ENCODE measurements at regions not wholly inside any gene's neighbourhood (a gene's known extent, or its start where the extent isn't known, plus 50 kb on each side); places are given as distances from the start of the nearest gene placed in this dataset.
A peak's percentile ranks its signal among the peaks of the same experiment; 100 is the strongest.

DNA sequence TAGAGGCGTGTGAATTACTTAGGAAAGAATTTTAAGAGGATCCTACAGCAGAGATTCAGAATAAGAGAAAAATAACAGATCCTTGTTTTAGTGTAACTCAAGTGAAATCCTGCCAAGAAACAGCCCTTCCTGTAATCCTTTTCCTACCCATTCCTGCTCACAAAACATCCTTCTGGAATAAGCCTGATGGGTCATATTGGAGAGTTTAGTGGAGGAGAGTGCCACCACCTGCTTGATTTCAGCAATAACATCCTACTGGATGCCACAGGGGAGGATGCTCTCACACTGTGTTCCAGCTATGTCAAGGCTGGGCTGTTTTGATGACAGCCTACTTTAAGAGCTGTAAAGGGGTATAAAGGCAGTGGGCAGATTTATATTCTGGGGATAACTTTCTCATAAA lies 54.8 kb upstream of the CCDC178 start:
- H2AFZ ChIP-seq (ENCODE audit: low read depth, low read length) = no peak overlapping the region
- no peaks in the 10 kb centered on the region for H3K79me2 ChIP-seq (ENCODE audit: control insufficient read depth, insufficient read depth, low read length)
- no peaks in the 10 kb centered on the region for H3K9me3 ChIP-seq (replicated peaks; ENCODE audit: control insufficient read depth, insufficient read depth, low read length)
- H3K9ac ChIP-seq (replicated peaks; ENCODE audit: extremely low read depth, insufficient read depth, low read length) = no peak overlapping the region
- no peak overlapping the region for H3K27ac ChIP-seq (ENCODE audit: insufficient read depth, low read depth, low read length)
- H3K9me1 ChIP-seq (replicated peaks; ENCODE audit: control insufficient read depth, extremely low read depth, insufficient read depth, low read length) = no peaks in the 10 kb centered on the region
- DNase-seq (ENCODE audit: low read depth, low spot score) (peak; percentile 10), FAIRE-seq (peak; percentile 49)
- H3K4me1 ChIP-seq (ENCODE audit: control insufficient read depth, extremely low read depth, insufficient read depth, low read length) = no peaks in the 10 kb centered on the region
- H3K36me3 ChIP-seq (ENCODE audit: control insufficient read depth in 2 of 2, extremely low read depth in 1 of 2, insufficient read depth in 2 of 2, low read length in 2 of 2) = no peaks in the 10 kb centered on the region
- BruUV-seq (replicated peaks) = no TSS peak
- H4K20me1 ChIP-seq (replicated peaks; ENCODE audit: control insufficient read depth, extremely low read depth, insufficient read depth, low read length) = no peaks in the 10 kb centered on the region
- intact Hi-C loops (cut with micrococcal nuclease) (loop anchor here (1.0 kb wide), 4 partner anchors 55 to 781 kb away; partner anchors contain the start of gene CCDC178), dilution Hi-C loops (cut with MboI; ENCODE audit: extremely low pct_ligation_motif_present, low sequenced_read_pairs) (no loop called here)
- ChIA-PET CTCF (interaction anchor here (0.6 to 1.1 kb wide), 2 partner anchors 264 to 283 kb away, joined by 3 to 17 read pairs; no protein-coding TSS in a partner anchor), POLR2A (no interaction called here)
- H3K4me2 ChIP-seq (ENCODE audit: insufficient read depth, low read length) = no peak overlapping the region
- no peak overlapping the region for H3K4me3 ChIP-seq (replicated peaks in 1 of 3; ENCODE audit: insufficient read depth in 1 of 3, low read depth in 1 of 3, low read length in 3 of 3)
- peaks cover 0 to 3% of the 10 kb centered on the region in 2 experiments for H3K27me3 ChIP-seq (ENCODE audit: control insufficient read depth in 2 of 2, insufficient read depth in 2 of 2, low read length in 2 of 2)
- TF ChIP-seq, protein P1, sequence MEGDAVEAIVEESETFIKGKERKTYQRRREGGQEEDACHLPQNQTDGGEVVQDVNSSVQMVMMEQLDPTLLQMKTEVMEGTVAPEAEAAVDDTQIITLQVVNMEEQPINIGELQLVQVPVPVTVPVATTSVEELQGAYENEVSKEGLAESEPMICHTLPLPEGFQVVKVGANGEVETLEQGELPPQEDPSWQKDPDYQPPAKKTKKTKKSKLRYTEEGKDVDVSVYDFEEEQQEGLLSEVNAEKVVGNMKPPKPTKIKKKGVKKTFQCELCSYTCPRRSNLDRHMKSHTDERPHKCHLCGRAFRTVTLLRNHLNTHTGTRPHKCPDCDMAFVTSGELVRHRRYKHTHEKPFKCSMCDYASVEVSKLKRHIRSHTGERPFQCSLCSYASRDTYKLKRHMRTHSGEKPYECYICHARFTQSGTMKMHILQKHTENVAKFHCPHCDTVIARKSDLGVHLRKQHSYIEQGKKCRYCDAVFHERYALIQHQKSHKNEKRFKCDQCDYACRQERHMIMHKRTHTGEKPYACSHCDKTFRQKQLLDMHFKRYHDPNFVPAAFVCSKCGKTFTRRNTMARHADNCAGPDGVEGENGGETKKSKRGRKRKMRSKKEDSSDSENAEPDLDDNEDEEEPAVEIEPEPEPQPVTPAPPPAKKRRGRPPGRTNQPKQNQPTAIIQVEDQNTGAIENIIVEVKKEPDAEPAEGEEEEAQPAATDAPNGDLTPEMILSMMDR (IDR thresholded peaks at IDR 0.05; ENCODE audit: extremely low read depth in 1 of 2, insufficient read depth in 1 of 2, low read depth in 1 of 2, low read length in 2 of 2) = peak; percentile 15 to 36
- no peak for TF ChIP-seq EZH2 (IDR thresholded peaks at IDR 0.05; ENCODE audit: borderline replicate concordance, low read depth, low read length, severe bottlenecking)

All from endothelial cell of umbilical vein (primary cell).